Loucy (cell line): ENCODE measurements at regions not wholly inside any gene's neighbourhood (a gene's known extent, or its start where the extent isn't known, plus 50 kb on each side); places are given as distances from the start of the nearest gene placed in this dataset.

Experiments
- H2AFZ ChIP-seq: fragments of 200-600 bp; sonication (generic); 2 replicates; pipeline ENCODE4 v1.6.0; 2016; ENCODE audit warnings: antibody characterized with exemption, mild to moderate bottlenecking, low read length, moderate library complexity
- H3F3A ChIP-seq: fragments of 200-600 bp; 2 replicates; pipeline ENCODE4 v1.6.0; 2016; ENCODE audit warnings: antibody characterized with exemption, low read depth, mild to moderate bottlenecking
- H3K27me3 ChIP-seq: fragments of 200-600 bp; sonication (generic); 2 replicates; pipeline ENCODE4 v1.6.1; 2014; ENCODE audit warnings: low read length, mild to moderate bottlenecking; ENCODE audit not compliant: insufficient read depth, poor library complexity, severe bottlenecking
- H3K36me3 ChIP-seq: fragments of 200-600 bp; sonication (generic); 2 replicates; pipeline ENCODE4 v1.6.1; 2016; ENCODE audit warnings: low read length; ENCODE audit not compliant: insufficient read depth
- H3K4me1 ChIP-seq: fragments of 200-600 bp; sonication (generic); 2 replicates; pipeline ENCODE4 v1.5.1; 2014; ENCODE audit warnings: low read length, mild to moderate bottlenecking; ENCODE audit not compliant: insufficient read depth, poor library complexity, severe bottlenecking
- H3K4me2 ChIP-seq: fragments of 200-600 bp; sonication (generic); 2 replicates; pipeline ENCODE4 v1.6.0; 2014; ENCODE audit warnings: antibody characterized with exemption, low read length, low read depth, mild to moderate bottlenecking; ENCODE audit not compliant: poor library complexity, severe bottlenecking
- H3K4me3 ChIP-seq: fragments of 200-600 bp; sonication (generic); 2 replicates; pipeline ENCODE4 v1.5.1; 2014; ENCODE audit warnings: low read length, mild to moderate bottlenecking, mixed read lengths; ENCODE audit not compliant: poor library complexity, severe bottlenecking
- H3K79me2 ChIP-seq: fragments of 200-600 bp; sonication (generic); 2 replicates; pipeline ENCODE4 v1.6.1; 2014; ENCODE audit warnings: low read length; ENCODE audit not compliant: insufficient read depth
- H3K9ac ChIP-seq: fragments of 200-600 bp; sonication (generic); 2 replicates; pipeline ENCODE4 v1.6.0; 2014; ENCODE audit warnings: mild to moderate bottlenecking, low read depth, low read length, moderate library complexity; ENCODE audit not compliant: poor library complexity, severe bottlenecking
- H3K9me2 ChIP-seq: fragments of 200-600 bp; sonication (generic); replicated peaks from 2 replicates; pipeline ENCODE4 v1.6.1; 2016; ENCODE audit warnings: low read depth, low read length, mixed read lengths
- H3K9me3 ChIP-seq: fragments of 200-600 bp; sonication (generic); 2 replicates; pipeline ENCODE4 v1.6.1; 2014; ENCODE audit warnings: mild to moderate bottlenecking, antibody characterized with exemption, low read length, low read depth; ENCODE audit not compliant: insufficient read depth
- H4K20me1 ChIP-seq: fragments of 200-600 bp; sonication (generic); 2 replicates; pipeline ENCODE4 v1.6.0; 2014; ENCODE audit warnings: antibody characterized with exemption, low read length, mild to moderate bottlenecking; ENCODE audit not compliant: insufficient read depth, poor library complexity, severe bottlenecking
- EZH2phosphoT487 ChIP-seq: fragments of 200-600 bp; IDR thresholded peaks from 2 replicates; pipeline ENCODE4 v1.6.1; 2018; ENCODE audit warnings: antibody characterized with exemption, mild to moderate bottlenecking, moderate library complexity, borderline replicate concordance
- TF ChIP-seq, protein P1 (sequence below): fragments of 200-600 bp; sonication (generic); conservative IDR thresholded peaks from 2 replicates; pipeline ENCODE4 v1.5.1; 2014; ENCODE audit warnings: mild to moderate bottlenecking, antibody characterized with exemption, low read length

DNA sequence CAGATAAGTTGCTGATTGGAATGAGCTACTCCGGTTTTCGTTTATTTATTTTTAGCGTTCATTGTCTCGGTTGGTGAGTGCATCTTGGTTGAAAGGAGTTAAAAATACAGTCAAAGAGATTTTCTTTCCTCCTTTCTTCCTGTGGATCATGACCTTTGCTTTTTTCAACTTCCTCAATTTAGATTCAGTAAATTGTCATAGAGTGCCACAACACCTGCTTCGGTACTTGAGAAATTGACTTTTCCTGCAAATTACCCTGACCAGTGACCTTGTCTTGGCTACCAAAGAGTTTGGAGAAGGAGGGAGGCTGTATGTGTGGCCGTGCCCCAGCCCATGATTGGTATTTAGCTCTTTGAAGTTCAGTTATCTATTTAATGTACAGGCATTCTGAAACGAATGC is 128.7 kb downstream of the FAM204A start:
- Histone ChIP-seq H2AFZ (no peak overlapping the region), H3F3A (no peaks in the 10 kb centered on the region), H3K27me3 (no peaks in the 10 kb centered on the region), H3K9ac (no peak overlapping the region), H4K20me1 (no peaks in the 10 kb centered on the region), H3K9me2 (no peaks in the 10 kb centered on the region), H3K9me3 (no peaks in the 10 kb centered on the region), H3K36me3 (no peaks in the 10 kb centered on the region), H3K4me3 (no peak overlapping the region), H3K4me1 (no peaks in the 10 kb centered on the region), H3K4me2 (no peak overlapping the region), H3K79me2 (no peaks in the 10 kb centered on the region)
- TF ChIP-seq EZH2phosphoT487, result no peak
- TF ChIP-seq, protein P1, sequence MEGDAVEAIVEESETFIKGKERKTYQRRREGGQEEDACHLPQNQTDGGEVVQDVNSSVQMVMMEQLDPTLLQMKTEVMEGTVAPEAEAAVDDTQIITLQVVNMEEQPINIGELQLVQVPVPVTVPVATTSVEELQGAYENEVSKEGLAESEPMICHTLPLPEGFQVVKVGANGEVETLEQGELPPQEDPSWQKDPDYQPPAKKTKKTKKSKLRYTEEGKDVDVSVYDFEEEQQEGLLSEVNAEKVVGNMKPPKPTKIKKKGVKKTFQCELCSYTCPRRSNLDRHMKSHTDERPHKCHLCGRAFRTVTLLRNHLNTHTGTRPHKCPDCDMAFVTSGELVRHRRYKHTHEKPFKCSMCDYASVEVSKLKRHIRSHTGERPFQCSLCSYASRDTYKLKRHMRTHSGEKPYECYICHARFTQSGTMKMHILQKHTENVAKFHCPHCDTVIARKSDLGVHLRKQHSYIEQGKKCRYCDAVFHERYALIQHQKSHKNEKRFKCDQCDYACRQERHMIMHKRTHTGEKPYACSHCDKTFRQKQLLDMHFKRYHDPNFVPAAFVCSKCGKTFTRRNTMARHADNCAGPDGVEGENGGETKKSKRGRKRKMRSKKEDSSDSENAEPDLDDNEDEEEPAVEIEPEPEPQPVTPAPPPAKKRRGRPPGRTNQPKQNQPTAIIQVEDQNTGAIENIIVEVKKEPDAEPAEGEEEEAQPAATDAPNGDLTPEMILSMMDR, result no peak

DNA sequence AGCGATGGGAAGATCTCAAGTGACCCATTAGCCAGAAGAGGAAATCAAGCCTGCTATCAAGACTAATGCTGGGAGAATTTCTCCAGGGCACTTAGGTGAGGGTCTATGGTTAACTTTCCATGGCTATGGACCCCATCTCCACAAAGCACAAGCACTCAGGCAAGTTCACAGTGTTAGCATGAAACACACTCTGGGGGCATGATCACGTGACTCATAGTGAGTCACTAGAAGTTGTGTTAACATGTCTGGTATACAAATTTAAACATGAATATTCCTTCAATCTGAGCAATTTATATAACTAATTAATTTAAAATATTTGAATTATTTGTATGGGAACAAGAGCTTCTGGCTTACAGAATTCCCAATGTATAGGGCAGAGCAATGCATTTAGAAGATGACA is 131.8 kb downstream of the FAM204A start:
- no peaks in the 10 kb centered on the region for H3K79me2 ChIP-seq
- no peak for TF ChIP-seq EZH2phosphoT487
- TF ChIP-seq, protein P1, result no peak

DNA sequence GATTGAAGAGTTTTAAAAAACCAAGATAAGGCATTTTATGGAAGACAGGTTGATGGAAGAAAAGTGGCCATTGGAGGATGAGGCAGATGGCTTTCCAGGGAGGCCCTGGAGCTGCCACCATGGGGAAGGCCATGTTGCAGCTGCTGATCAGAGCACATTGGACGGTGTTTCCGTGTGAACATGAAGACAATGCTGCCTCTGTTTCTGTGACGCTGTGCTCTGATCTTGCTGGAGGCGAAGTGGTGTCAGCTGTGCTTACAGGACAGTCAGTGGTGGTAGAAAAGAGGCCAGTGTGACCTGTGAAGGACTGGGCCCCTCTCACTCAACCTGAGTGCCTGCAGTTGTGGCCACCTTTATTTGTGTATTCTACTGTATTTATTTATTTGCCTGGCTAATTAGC is 132.9 kb downstream of the FAM204A start:
- no peak for TF ChIP-seq EZH2phosphoT487
- TF ChIP-seq, protein P1, result no peak
- Histone ChIP-seq H3K4me3 (no peak overlapping the region), H3K79me2 (no peaks in the 10 kb centered on the region), H2AFZ (no peak overlapping the region), H3K9me2 (no peaks in the 10 kb centered on the region), H3K36me3 (no peaks in the 10 kb centered on the region), H3F3A (no peaks in the 10 kb centered on the region), H3K4me2 (no peak overlapping the region), H4K20me1 (no peaks in the 10 kb centered on the region), H3K4me1 (no peaks in the 10 kb centered on the region), H3K9me3 (no peaks in the 10 kb centered on the region), H3K9ac (no peak overlapping the region), H3K27me3 (no peaks in the 10 kb centered on the region)

More for the DNA sequence above, 131.8 kb downstream of the FAM204A start:
- Histone ChIP-seq H3K27me3 (no peaks in the 10 kb centered on the region), H2AFZ (no peak overlapping the region), H3K4me3 (no peak overlapping the region), H3F3A (no peaks in the 10 kb centered on the region), H3K9me3 (no peaks in the 10 kb centered on the region), H3K9ac (no peak overlapping the region), H4K20me1 (no peaks in the 10 kb centered on the region), H3K9me2 (no peaks in the 10 kb centered on the region), H3K36me3 (no peaks in the 10 kb centered on the region), H3K4me1 (no peaks in the 10 kb centered on the region), H3K4me2 (no peak overlapping the region)
